GM23338 (cell line): ENCODE measurements at regions not wholly inside any gene's neighbourhood (a gene's known extent, or its start where the extent isn't known, plus 50 kb on each side); places are given as distances from the start of the nearest gene placed in this dataset.

Source experiments
- ATAC-seq: fragments of 200-7000 bp; cut with Tn5 transposase; 3 replicates; pipeline ENCODE4 v1.9.1; 2020
- DNase-seq: peaks from one replicate; pipeline ENCODE4 v3.0.0-alpha.2; 2015; ENCODE audit warnings: low spot score
- H2AFZ ChIP-seq: fragments of 200-600 bp; sonication (generic); 2 replicates; pipeline ENCODE4 v1.8.0; 2016; ENCODE audit warnings: antibody characterized with exemption, mild to moderate bottlenecking, moderate library complexity
- H3F3A ChIP-seq: fragments of 200-600 bp; sonication (generic); replicated peaks from 2 replicates; pipeline ENCODE4 v1.8.0; 2017; ENCODE audit warnings: antibody characterized with exemption, mixed run types, low read depth
- H3K27ac ChIP-seq: fragments of 200-600 bp; sonication (generic); 2 replicates; pipeline ENCODE4 v1.6.1; 2016; ENCODE audit warnings: low read depth
- H3K27me3 ChIP-seq: fragments of 200-600 bp; sonication (generic); 2 replicates; pipeline ENCODE4 v1.8.0; 2016; ENCODE audit warnings: mild to moderate bottlenecking, mixed run types, moderate library complexity; ENCODE audit not compliant: insufficient read depth
- H3K36me3 ChIP-seq: fragments of 200-600 bp; sonication (generic); 2 replicates; pipeline ENCODE4 v1.8.0; 2016; ENCODE audit warnings: mild to moderate bottlenecking; ENCODE audit not compliant: insufficient read depth
- H3K4me1 ChIP-seq: fragments of 200-600 bp; sonication (generic); 2 replicates; pipeline ENCODE4 v1.8.0; 2016; ENCODE audit warnings: mild to moderate bottlenecking, moderate library complexity; ENCODE audit not compliant: insufficient read depth
- H3K4me2 ChIP-seq: fragments of 200-600 bp; sonication (generic); 2 replicates; pipeline ENCODE4 v1.7.1; 2017; ENCODE audit warnings: mixed run types
- H3K4me3 ChIP-seq: fragments of 200-600 bp; sonication (generic); 2 replicates; pipeline ENCODE4 v1.6.1; 2016; ENCODE audit warnings: mixed run types
- H3K79me2 ChIP-seq: fragments of 200-600 bp; sonication (generic); replicated peaks from 2 replicates; pipeline ENCODE4 v1.8.0; 2017; ENCODE audit warnings: mild to moderate bottlenecking; ENCODE audit not compliant: insufficient read depth
- H3K9me2 ChIP-seq: fragments of 200-600 bp; sonication (generic); 2 replicates; pipeline ENCODE4 v1.8.0; 2017; ENCODE audit not compliant: insufficient read depth
- H4K20me1 ChIP-seq: fragments of 200-600 bp; sonication (generic); replicated peaks from 2 replicates; pipeline ENCODE4 v1.8.0; 2017; ENCODE audit warnings: mild to moderate bottlenecking; ENCODE audit not compliant: insufficient read depth
- H3K27ac Mint-ChIP-seq: 2 replicates; pipeline ENCODE4 v1.8.0; 2020; ENCODE audit warnings: inconsistent platforms, mild to moderate bottlenecking, moderate library complexity, mixed read lengths
- H3K27me3 Mint-ChIP-seq: 3 replicates; pipeline ENCODE4 v1.8.0; 2022; ENCODE audit warnings: low read depth, mild to moderate bottlenecking, moderate library complexity, mixed read lengths, inconsistent platforms; ENCODE audit not compliant: insufficient read depth, poor library complexity
- H3K36me3 Mint-ChIP-seq: 3 replicates; pipeline ENCODE4 v1.8.0; 2021; ENCODE audit warnings: low read depth, mild to moderate bottlenecking, inconsistent platforms, moderate library complexity, mixed read lengths
- H3K4me1 Mint-ChIP-seq: 3 replicates; pipeline ENCODE4 v1.8.0; 2020; ENCODE audit warnings: mild to moderate bottlenecking, inconsistent platforms, mixed read lengths
- H3K4me3 Mint-ChIP-seq: 3 replicates; pipeline ENCODE4 v1.8.0; 2021; ENCODE audit warnings: moderate library complexity, mild to moderate bottlenecking, inconsistent platforms, mixed read lengths
- H3K9me3 Mint-ChIP-seq: 3 replicates; pipeline ENCODE4 v1.8.0; 2020; ENCODE audit warnings: moderate library complexity, mild to moderate bottlenecking, inconsistent platforms, mixed read lengths
- CREB1 ChIP-seq: fragments of 250-450 bp; sonication (Bioruptor Pico); IDR thresholded peaks from 2 replicates; pipeline ENCODE4 v1.5.0; 2020; ENCODE audit warnings: low read depth, mild to moderate bottlenecking, moderate library complexity
- EZH2 ChIP-seq: fragments of 200-600 bp; sonication (generic); IDR thresholded peaks from one replicate; pipeline ENCODE4 v1.8.0; 2017; ENCODE audit warnings: antibody characterized with exemption, mild to moderate bottlenecking, low read depth; ENCODE audit not compliant: unreplicated experiment
- EZH2phosphoT487 ChIP-seq: fragments of 200-600 bp; sonication (generic); IDR thresholded peaks from one replicate; pipeline ENCODE4 v1.8.1; 2018; ENCODE audit warnings: antibody characterized with exemption; ENCODE audit not compliant: unreplicated experiment
- JUNB ChIP-seq: IDR thresholded peaks from one replicate; pipeline ENCODE4 v1.6.1; 2016; ENCODE audit warnings: antibody characterized with exemption; ENCODE audit not compliant: unreplicated experiment
- NANOG ChIP-seq: IDR thresholded peaks from 2 replicates; pipeline ENCODE4 v1.6.1; 2016; ENCODE audit warnings: antibody characterized with exemption, borderline replicate concordance
- POLR2AphosphoS5 ChIP-seq: IDR thresholded peaks from 2 replicates; pipeline ENCODE4 v1.6.1; 2016; ENCODE audit warnings: antibody characterized with exemption, low read depth
- STAT1 ChIP-seq: IDR thresholded peaks from one replicate; pipeline ENCODE4 v1.6.1; 2016; ENCODE audit warnings: antibody characterized with exemption; ENCODE audit not compliant: unreplicated experiment
- ZNF331 ChIP-seq: fragments of 250-450 bp; sonication (Bioruptor Pico); IDR thresholded peaks from 2 replicates; pipeline ENCODE4 v1.5.0; 2020; ENCODE audit warnings: low read depth, mild to moderate bottlenecking, moderate library complexity
- TF ChIP-seq, protein P1 (sequence below): IDR thresholded peaks from one replicate; pipeline ENCODE4 v1.6.1; 2018; ENCODE audit warnings: antibody characterized with exemption; ENCODE audit not compliant: unreplicated experiment
- TF ChIP-seq, protein P2 (sequence below): IDR thresholded peaks from 2 replicates; pipeline ENCODE4 v1.6.1; 2016; ENCODE audit warnings: antibody characterized with exemption

GRCh38 chr1:55789466-55789865 is 574.3 kb upstream of the USP24 start:
- Histone ChIP-seq H3K27ac (no peak overlapping the region), H2AFZ (no peak overlapping the region), H3K4me3 (no peak overlapping the region), H4K20me1 (no peaks in the 10 kb centered on the region), H3K4me2 (no peak overlapping the region), H3K36me3 (no peaks in the 10 kb centered on the region), H3K4me1 (no peaks in the 10 kb centered on the region), H3F3A (no peaks in the 10 kb centered on the region), H3K27me3 (no peaks in the 10 kb centered on the region), H3K79me2 (no peaks in the 10 kb centered on the region), H3K9me2 (peaks cover 10% of the 10 kb centered on the region)
- Mint-ChIP-seq H3K27ac (no peak overlapping the region), H3K9me3 (peaks cover 10% of the 10 kb centered on the region; the same call in 2 of the 3 replicates), H3K4me3 (no peak overlapping the region), H3K36me3 (0 out of 3 replicates have a peak, but pooled peaks cover 2% of the 10 kb centered on the region), H3K4me1 (peaks cover 4% of the 10 kb centered on the region; the same call in 2 of the 3 replicates), H3K27me3 (peaks cover 2% of the 10 kb centered on the region)
- ATAC-seq (no peak), DNase-seq (no peak)
- TF ChIP-seq, protein P1, sequence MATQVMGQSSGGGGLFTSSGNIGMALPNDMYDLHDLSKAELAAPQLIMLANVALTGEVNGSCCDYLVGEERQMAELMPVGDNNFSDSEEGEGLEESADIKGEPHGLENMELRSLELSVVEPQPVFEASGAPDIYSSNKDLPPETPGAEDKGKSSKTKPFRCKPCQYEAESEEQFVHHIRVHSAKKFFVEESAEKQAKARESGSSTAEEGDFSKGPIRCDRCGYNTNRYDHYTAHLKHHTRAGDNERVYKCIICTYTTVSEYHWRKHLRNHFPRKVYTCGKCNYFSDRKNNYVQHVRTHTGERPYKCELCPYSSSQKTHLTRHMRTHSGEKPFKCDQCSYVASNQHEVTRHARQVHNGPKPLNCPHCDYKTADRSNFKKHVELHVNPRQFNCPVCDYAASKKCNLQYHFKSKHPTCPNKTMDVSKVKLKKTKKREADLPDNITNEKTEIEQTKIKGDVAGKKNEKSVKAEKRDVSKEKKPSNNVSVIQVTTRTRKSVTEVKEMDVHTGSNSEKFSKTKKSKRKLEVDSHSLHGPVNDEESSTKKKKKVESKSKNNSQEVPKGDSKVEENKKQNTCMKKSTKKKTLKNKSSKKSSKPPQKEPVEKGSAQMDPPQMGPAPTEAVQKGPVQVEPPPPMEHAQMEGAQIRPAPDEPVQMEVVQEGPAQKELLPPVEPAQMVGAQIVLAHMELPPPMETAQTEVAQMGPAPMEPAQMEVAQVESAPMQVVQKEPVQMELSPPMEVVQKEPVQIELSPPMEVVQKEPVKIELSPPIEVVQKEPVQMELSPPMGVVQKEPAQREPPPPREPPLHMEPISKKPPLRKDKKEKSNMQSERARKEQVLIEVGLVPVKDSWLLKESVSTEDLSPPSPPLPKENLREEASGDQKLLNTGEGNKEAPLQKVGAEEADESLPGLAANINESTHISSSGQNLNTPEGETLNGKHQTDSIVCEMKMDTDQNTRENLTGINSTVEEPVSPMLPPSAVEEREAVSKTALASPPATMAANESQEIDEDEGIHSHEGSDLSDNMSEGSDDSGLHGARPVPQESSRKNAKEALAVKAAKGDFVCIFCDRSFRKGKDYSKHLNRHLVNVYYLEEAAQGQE = no peak
- TF ChIP-seq ZNF331 (CRISPR knock-in tag) = no peak
- no peak for TF ChIP-seq POLR2AphosphoS5
- TF ChIP-seq CREB1 = no peak
- TF ChIP-seq, protein P2, sequence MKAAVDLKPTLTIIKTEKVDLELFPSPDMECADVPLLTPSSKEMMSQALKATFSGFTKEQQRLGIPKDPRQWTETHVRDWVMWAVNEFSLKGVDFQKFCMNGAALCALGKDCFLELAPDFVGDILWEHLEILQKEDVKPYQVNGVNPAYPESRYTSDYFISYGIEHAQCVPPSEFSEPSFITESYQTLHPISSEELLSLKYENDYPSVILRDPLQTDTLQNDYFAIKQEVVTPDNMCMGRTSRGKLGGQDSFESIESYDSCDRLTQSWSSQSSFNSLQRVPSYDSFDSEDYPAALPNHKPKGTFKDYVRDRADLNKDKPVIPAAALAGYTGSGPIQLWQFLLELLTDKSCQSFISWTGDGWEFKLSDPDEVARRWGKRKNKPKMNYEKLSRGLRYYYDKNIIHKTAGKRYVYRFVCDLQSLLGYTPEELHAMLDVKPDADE = no peak
- TF ChIP-seq NANOG = no peak
- no peak for TF ChIP-seq EZH2phosphoT487

- Histone ChIP-seq H2AFZ (0 out of 2 replicates have a peak overlapping the region, but pooled peaks have one; percentile 39), H3K27me3 (no peaks in the 10 kb centered on the region), H3F3A (no peaks in the 10 kb centered on the region), H3K27ac (no peak overlapping the region), H3K4me1 (no peaks in the 10 kb centered on the region), H3K79me2 (no peaks in the 10 kb centered on the region), H3K4me2 (no peak overlapping the region), H3K36me3 (no peaks in the 10 kb centered on the region), H4K20me1 (no peaks in the 10 kb centered on the region), H3K4me3 (no peak overlapping the region), H3K9me2 (peaks cover 10% of the 10 kb centered on the region)
- Mint-ChIP-seq H3K4me1 (peaks cover 4% of the 10 kb centered on the region; the same call in 2 of the 3 replicates), H3K36me3 (0 out of 3 replicates have a peak, but pooled peaks cover 2% of the 10 kb centered on the region), H3K27ac (no peak overlapping the region), H3K27me3 (peaks cover 2% of the 10 kb centered on the region), H3K4me3 (no peak overlapping the region), H3K9me3 (peaks cover 8% of the 10 kb centered on the region; the same call in 2 of the 3 replicates)
- DNase-seq (peak; percentile 4), ATAC-seq (no peak)
- TF ChIP-seq NANOG = no peak
- TF ChIP-seq STAT1 = no peak
- no peak for TF ChIP-seq POLR2AphosphoS5
- TF ChIP-seq, protein P1 = no peak
- no peak for TF ChIP-seq JUNB
- no peak for TF ChIP-seq ZNF331 (CRISPR knock-in tag)
- TF ChIP-seq CREB1 = no peak
- no peak for TF ChIP-seq EZH2
Measured at GRCh38 chr1:55786396-55786795, 571.2 kb upstream of the USP24 start.
